GM23338 (cell line): ENCODE measurements at regions not wholly inside any gene's neighbourhood (a gene's known extent, or its start where the extent isn't known, plus 50 kb on each side); places are given as distances from the start of the nearest gene placed in this dataset.

Experiments
- ATAC-seq: fragments of 200-7000 bp; cut with Tn5 transposase; 3 replicates; pipeline ENCODE4 v1.9.1; 2020
- DNase-seq: peaks from one replicate; pipeline ENCODE4 v3.0.0-alpha.2; 2015; ENCODE audit warnings: low spot score
- H2AFZ ChIP-seq: fragments of 200-600 bp; sonication (generic); 2 replicates; pipeline ENCODE4 v1.8.0; 2016; ENCODE audit warnings: antibody characterized with exemption, mild to moderate bottlenecking, moderate library complexity
- H3F3A ChIP-seq: fragments of 200-600 bp; sonication (generic); replicated peaks from 2 replicates; pipeline ENCODE4 v1.8.0; 2017; ENCODE audit warnings: antibody characterized with exemption, mixed run types, low read depth
- H3K27ac ChIP-seq: fragments of 200-600 bp; sonication (generic); 2 replicates; pipeline ENCODE4 v1.6.1; 2016; ENCODE audit warnings: low read depth
- H3K27me3 ChIP-seq: fragments of 200-600 bp; sonication (generic); 2 replicates; pipeline ENCODE4 v1.8.0; 2016; ENCODE audit warnings: mild to moderate bottlenecking, mixed run types, moderate library complexity; ENCODE audit not compliant: insufficient read depth
- H3K36me3 ChIP-seq: fragments of 200-600 bp; sonication (generic); 2 replicates; pipeline ENCODE4 v1.8.0; 2016; ENCODE audit warnings: mild to moderate bottlenecking; ENCODE audit not compliant: insufficient read depth
- H3K4me1 ChIP-seq: fragments of 200-600 bp; sonication (generic); 2 replicates; pipeline ENCODE4 v1.8.0; 2016; ENCODE audit warnings: mild to moderate bottlenecking, moderate library complexity; ENCODE audit not compliant: insufficient read depth
- H3K4me2 ChIP-seq: fragments of 200-600 bp; sonication (generic); 2 replicates; pipeline ENCODE4 v1.7.1; 2017; ENCODE audit warnings: mixed run types
- H3K4me3 ChIP-seq: fragments of 200-600 bp; sonication (generic); 2 replicates; pipeline ENCODE4 v1.6.1; 2016; ENCODE audit warnings: mixed run types
- H3K79me2 ChIP-seq: fragments of 200-600 bp; sonication (generic); replicated peaks from 2 replicates; pipeline ENCODE4 v1.8.0; 2017; ENCODE audit warnings: mild to moderate bottlenecking; ENCODE audit not compliant: insufficient read depth
- H3K9me2 ChIP-seq: fragments of 200-600 bp; sonication (generic); 2 replicates; pipeline ENCODE4 v1.8.0; 2017; ENCODE audit not compliant: insufficient read depth
- H4K20me1 ChIP-seq: fragments of 200-600 bp; sonication (generic); replicated peaks from 2 replicates; pipeline ENCODE4 v1.8.0; 2017; ENCODE audit warnings: mild to moderate bottlenecking; ENCODE audit not compliant: insufficient read depth
- H3K27ac Mint-ChIP-seq: 2 replicates; pipeline ENCODE4 v1.8.0; 2020; ENCODE audit warnings: inconsistent platforms, mild to moderate bottlenecking, moderate library complexity, mixed read lengths
- H3K27me3 Mint-ChIP-seq: 3 replicates; pipeline ENCODE4 v1.8.0; 2022; ENCODE audit warnings: low read depth, mild to moderate bottlenecking, moderate library complexity, mixed read lengths, inconsistent platforms; ENCODE audit not compliant: insufficient read depth, poor library complexity
- H3K36me3 Mint-ChIP-seq: 3 replicates; pipeline ENCODE4 v1.8.0; 2021; ENCODE audit warnings: low read depth, mild to moderate bottlenecking, inconsistent platforms, moderate library complexity, mixed read lengths
- H3K4me1 Mint-ChIP-seq: 3 replicates; pipeline ENCODE4 v1.8.0; 2020; ENCODE audit warnings: mild to moderate bottlenecking, inconsistent platforms, mixed read lengths
- H3K4me3 Mint-ChIP-seq: 3 replicates; pipeline ENCODE4 v1.8.0; 2021; ENCODE audit warnings: moderate library complexity, mild to moderate bottlenecking, inconsistent platforms, mixed read lengths
- H3K9me3 Mint-ChIP-seq: 3 replicates; pipeline ENCODE4 v1.8.0; 2020; ENCODE audit warnings: moderate library complexity, mild to moderate bottlenecking, inconsistent platforms, mixed read lengths
- CREB1 ChIP-seq: fragments of 250-450 bp; sonication (Bioruptor Pico); IDR thresholded peaks from 2 replicates; pipeline ENCODE4 v1.5.0; 2020; ENCODE audit warnings: low read depth, mild to moderate bottlenecking, moderate library complexity
- CTCF ChIP-seq, 2 experiments: fragments of 200-600 bp in 1 of 2; sonication (generic) in 1 of 2; conservative IDR thresholded peaks; 2 replicates each; pipeline versions ENCODE4 v1.5.1 to v1.6.1; 2016 to 2017; ENCODE audit warnings: antibody characterized with exemption in 2 of 2, low read depth in 2 of 2, mild to moderate bottlenecking in 2 of 2, moderate library complexity in 1 of 2
- ETS1 ChIP-seq: IDR thresholded peaks from 2 replicates; pipeline ENCODE4 v1.6.1; 2016; ENCODE audit warnings: antibody characterized with exemption
- JUNB ChIP-seq: IDR thresholded peaks from one replicate; pipeline ENCODE4 v1.6.1; 2016; ENCODE audit warnings: antibody characterized with exemption; ENCODE audit not compliant: unreplicated experiment
- POLR2AphosphoS5 ChIP-seq: IDR thresholded peaks from 2 replicates; pipeline ENCODE4 v1.6.1; 2016; ENCODE audit warnings: antibody characterized with exemption, low read depth
- ZNF114 ChIP-seq: fragments of 250-450 bp; sonication (Bioruptor Pico); IDR thresholded peaks from 2 replicates; pipeline ENCODE4 v1.5.0; 2020; ENCODE audit warnings: mild to moderate bottlenecking, moderate library complexity
- ZNF331 ChIP-seq: fragments of 250-450 bp; sonication (Bioruptor Pico); IDR thresholded peaks from 2 replicates; pipeline ENCODE4 v1.5.0; 2020; ENCODE audit warnings: low read depth, mild to moderate bottlenecking, moderate library complexity
- ZNF462 ChIP-seq: fragments of 250-450 bp; sonication (Bioruptor Pico); IDR thresholded peaks from 2 replicates; pipeline ENCODE4 v1.5.0; 2020; ENCODE audit warnings: mild to moderate bottlenecking, moderate library complexity

GRCh38 chr9:81748091-81748490 is 58.7 kb upstream of the TLE1 start (continued):
- TF ChIP-seq CTCF (conservative IDR thresholded peaks at IDR 0.05; ENCODE audit: low read depth in 2 of 2) (no peak), ZNF462 (CRISPR knock-in tag) (no peak), JUNB (no peak)

GRCh38 chr9:81753436-81753835 is 64.1 kb upstream of the TLE1 start:
- Histone ChIP-seq H3K9me2 (0 out of 2 replicates have a peak, but pooled peaks cover 4% of the 10 kb centered on the region), H3K4me3 (no peak overlapping the region), H4K20me1 (no peaks in the 10 kb centered on the region), H3K27ac (no peak overlapping the region), H3K4me1 (peaks cover 12% of the 10 kb centered on the region), H2AFZ (no peak overlapping the region), H3K79me2 (no peaks in the 10 kb centered on the region), H3K4me2 (no peak overlapping the region), H3K36me3 (no peaks in the 10 kb centered on the region), H3K27me3 (no peaks in the 10 kb centered on the region), H3F3A (no peaks in the 10 kb centered on the region)
- peaks cover 17% of the 10 kb centered on the region for H3K4me1 Mint-ChIP-seq
- H3K9me3 Mint-ChIP-seq: no peaks in the 10 kb centered on the region; the same call in 2 of the 3 replicates
- H3K4me3 Mint-ChIP-seq: no peak overlapping the region
- H3K36me3 Mint-ChIP-seq: no peaks in the 10 kb centered on the region
- no peak for DNase-seq
- peaks cover 3% of the 10 kb centered on the region for H3K27me3 Mint-ChIP-seq
- ATAC-seq: no peak
- no peak overlapping the region for H3K27ac Mint-ChIP-seq
- TF ChIP-seq ZNF331 (CRISPR knock-in tag) (no peak), JUNB (no peak), ZNF114 (CRISPR knock-in tag) (no peak), CREB1 (CRISPR knock-in tag) (no peak), ETS1 (no peak), POLR2AphosphoS5 (no peak)
